Stimulated activated CD8-positive, alpha-beta memory T cell treated with anti-CD3 and anti-CD28 coated beads, Interleukin-15, amount 100 ng/mL, for 4 hours (primary cell): ENCODE measurements at regions not wholly inside any gene's neighbourhood (a gene's known extent, or its start where the extent isn't known, plus 50 kb on each side); places are given as distances from the start of the nearest gene placed in this dataset.

ENCODE experiments used
- DNase-seq, 2 donors: peaks; one replicate each; pipeline ENCODE4 v3.0.0-alpha.2; 2020; ENCODE audit warnings: low read depth in 2 of 2

DNA sequence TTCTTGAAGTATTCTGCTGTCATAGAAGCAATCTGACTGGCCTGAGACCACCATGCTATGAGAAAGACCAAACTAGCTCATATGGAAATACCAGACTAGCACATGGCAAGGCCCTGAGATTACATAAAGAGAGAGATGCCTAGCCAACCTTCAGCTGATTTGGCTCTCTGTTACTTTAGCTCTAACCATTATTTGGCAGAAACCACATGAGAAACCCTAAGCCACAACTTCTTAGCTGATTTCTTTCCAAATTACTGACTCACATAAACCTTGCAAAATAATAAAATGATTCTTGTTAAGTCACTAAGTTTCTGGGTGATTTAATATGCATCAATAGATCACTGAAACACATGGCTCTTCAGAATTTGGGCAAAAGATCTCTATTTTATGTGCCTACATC lies 295.0 kb upstream of the ZNF521 start:
- DNase-seq: no peak

DNA sequence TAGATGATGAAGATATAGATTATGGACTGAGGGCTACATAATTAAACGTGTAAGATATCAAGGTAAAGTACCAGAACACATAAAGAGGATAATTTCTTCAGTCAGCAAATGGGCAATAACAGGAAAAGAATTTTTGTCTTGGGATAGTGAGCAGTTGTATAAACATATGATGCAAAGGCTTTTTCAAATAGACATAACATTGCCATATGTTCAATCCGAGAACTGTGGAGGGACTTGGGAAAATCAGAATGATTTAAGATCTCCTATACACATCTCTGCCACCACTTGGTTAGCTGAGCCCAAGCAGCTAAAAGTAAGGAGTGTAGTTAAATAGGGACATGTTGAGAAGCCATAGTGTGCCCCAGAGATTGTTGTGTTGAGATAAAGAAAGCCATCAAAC lies 287.6 kb upstream of the ZNF521 start:
- DNase-seq: no peak

DNA sequence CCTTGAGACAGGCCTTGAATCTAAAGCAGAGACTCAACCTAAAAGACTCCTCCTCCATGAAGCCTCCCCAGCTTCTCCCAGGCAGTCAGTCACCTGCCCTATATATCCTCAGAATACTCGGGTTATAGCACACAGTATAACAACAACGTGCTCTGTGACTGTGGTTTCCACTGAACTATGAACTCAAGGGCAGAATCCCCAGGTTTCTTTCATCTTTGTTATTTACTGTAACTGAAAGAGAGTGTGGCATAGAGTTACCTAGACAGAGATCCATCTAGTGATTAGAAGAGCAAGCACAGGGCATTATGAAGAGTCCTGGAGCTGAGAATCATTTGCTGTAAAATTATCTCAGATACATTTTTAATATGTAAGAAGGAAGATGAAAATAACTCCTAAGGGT lies 281.6 kb upstream of the ZNF521 start:
- no peak for DNase-seq

DNA sequence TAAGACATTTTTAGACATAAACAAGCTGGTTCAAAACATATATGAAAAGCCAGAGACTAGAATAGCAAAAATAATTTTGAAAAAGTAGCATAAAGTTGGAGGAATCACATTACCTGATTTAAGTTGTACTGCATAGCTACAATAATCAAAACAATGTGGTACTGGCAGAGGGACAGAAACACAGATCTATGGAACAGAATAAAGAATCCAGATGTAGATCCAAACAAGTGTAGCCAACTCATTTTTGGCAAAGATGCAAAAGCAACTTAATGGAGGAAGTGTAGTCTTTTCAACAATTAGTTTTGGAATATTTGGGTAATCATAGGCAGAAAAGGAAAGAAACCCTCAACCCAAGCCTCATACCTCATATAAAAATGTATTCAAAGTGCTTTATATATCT lies 278.7 kb upstream of the ZNF521 start:
- no peak for DNase-seq

DNA sequence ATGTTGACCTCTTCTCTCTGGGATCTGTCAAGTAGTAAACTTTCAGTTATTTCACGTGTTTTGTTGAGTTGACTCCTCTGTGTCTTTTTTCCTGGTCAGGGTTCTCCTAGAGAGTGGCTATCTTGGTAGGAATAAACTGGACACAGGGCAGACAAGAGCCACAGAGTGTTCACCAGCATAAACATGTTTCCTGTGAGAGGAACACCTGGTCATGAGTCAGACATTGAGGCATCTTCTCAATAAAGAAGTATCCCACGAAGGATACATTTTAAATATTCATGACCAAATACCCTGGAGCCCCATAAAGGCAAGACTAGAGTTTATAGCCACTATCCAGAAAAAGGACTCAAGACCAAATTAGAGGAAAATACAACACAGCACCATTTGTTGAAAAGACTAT lies 269.7 kb upstream of the ZNF521 start:
- no peak for DNase-seq

DNA sequence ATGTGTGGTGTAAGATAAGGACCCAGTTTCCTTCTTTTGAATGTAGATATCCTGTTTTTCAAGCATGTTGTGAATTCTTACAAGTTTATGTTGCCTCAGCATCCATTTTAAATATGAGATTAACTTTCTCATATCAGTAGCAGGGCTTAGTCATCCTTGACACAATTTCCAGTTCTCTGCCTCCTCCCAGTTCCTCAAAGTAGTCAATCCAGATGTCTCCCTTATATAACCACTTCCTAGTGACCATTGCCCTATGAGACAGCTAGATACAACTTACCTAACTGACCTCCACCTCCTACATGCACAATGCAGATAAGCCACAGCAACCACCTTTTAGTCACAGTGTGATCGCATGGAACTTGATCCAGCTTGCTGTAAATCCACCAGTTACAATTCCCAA lies 269.2 kb upstream of the ZNF521 start:
- no peak for DNase-seq

DNA sequence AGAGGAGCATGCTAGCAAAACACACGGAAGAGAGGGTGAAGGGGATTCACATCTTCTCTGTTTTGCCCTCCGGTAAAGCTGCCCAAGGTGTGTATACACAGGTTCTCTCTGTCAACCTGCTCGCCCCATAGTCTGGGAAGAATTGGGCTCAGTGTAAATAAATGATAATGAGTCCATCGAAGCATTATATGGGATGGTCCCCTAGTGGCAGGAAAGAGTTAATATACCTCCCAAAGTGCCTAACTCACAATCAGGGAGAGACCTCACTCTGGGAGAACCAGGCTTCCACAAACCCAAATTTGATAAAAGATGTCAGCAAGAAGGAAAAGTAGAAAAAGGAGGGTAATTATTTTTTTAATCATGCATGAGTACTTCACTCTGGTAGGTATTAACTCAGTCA lies 262.2 kb upstream of the ZNF521 start:
- DNase-seq: no peak

DNA sequence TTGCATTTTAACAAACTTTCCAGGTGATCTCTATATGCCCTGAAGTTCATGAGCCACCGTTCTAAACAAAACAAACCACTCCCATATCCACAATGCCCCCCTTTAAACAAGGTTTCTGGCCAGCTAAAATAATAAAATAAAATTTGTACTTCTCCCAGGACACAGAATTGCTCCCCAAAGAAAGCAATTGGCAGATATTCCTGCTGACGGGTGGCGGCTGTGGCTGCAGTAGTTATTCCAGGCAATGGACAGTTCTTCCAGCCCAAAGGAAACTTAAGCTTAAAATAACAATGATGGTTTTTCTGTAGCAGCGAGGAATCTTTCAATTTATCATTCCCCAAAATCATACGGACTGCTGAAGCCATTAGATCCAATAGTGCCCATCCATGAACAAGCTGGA lies 260.5 kb upstream of the ZNF521 start:
- DNase-seq: no peak

DNA sequence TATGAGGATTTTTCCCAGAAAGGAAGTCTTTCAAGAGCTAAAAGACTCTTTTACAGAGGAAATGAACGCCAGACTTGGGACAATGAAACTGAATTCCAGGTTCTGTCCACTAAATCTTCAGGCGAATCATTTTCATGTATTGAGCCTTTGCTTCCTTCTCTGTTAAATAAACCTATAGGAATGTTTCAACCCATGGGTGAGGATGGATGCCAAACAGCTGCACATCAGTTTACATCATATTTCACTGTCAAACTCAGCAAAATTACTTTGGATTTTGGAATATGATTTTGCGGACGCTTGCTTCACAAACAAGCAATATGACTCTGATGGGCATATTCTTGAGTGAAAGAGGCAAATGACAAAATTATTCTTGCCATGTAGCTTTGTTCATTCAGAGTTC lies 256.1 kb upstream of the ZNF521 start:
- DNase-seq: no peak

DNA sequence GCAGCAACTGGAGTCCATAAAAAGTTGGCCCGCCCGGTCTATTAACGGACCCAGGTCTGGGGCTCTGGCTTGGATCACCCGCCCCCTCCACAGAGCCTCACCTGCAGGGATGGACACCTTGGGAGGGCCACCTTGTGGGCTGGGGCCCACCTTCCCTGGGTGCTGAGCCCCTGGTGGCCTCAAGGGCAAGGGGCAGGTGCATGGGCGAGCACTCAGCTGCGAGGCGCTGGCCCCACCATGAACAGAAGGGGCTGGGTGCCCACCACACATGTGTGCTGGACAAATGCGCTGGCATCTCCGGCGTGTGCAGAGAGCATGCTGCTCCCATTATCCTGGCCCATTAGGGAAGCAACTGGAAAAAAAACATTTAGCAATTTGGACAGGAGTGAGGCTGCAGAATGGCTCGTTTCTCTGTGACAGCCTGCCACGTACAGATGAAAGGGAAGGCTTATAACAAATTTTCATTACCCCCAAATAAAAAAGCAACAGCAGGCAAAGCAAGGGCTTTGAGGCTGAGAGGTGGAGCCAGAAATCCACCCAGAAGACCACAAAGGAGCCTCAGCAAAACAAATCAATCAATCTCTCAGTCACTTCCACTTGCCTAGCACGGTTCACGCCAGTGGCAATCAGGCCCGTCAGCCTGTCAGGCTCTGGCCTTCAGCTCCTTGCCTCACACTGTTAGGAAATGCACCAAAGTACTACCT lies 253.1 kb upstream of the ZNF521 start:
- no peak for DNase-seq

DNA sequence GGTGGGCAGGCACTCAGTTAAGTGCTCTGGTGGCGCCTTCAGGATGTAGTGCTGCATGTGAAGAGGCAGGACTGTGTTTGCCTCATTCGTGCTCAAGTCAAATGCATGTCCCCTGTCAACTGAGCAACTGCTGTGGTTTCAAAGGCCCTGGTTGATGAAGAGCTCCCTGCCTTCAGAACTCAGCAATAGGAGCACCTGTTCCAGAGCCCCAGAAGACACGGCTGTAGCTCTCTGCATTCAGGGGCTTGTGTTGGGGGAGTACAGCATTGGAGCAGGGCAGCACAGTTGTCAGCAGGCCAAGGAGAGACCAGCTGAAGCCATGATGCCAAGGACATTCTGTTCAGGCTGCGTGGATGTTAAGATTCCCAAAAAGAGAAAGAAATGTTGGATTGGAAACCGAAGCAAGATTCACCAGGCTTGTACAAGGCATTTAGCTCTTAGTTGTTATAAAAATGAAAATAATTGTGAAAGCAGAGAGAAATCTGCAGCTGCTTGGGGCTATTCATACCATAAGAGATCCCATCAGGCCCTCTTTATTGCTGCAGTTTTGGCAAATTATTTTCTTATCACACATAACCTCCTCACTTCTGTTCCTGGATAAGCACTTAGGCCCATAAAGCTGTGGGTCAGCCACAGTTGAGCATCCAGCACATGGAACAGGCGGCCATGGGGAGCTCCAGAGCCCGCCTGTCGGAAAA lies 252.4 kb upstream of the ZNF521 start:
- no peak for DNase-seq

DNA sequence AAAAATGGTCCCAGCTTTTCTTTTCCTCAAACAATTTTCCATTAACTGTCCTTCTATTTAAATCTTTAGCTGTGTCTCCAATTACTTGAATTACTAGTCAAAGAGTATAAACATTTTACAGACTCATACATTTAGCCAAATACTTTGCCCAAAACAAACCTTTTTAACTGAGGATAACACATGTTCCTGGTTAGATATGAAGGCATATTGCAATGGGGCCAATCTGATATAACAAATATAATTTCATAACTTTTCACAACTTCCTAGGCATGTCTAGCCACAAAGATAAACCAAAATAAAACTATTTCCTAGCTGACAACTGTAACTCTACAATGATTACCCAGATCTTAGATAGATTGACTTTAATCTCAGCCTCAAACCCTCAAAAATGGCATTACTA lies 247.5 kb upstream of the ZNF521 start:
- DNase-seq: no peak

DNA sequence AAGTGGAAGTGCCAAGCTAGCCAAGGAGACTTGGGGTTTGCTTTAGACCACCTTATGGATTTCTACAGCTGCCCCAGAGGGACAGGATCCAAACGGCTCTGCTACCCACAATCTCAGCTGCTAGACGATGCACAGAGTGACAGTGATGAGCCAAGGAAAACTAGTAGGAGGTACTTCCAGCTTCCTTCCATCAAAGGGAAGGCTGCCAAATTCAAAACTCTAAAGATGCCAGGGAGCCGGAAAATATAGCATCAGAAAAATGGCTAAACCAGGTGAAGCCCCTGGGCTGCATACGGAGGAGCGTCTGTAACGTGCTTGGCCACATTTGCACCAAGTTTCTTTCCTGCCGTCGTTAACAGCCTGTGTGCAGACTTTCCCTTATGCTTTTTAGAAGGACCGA lies 245.5 kb upstream of the ZNF521 start:
- no peak for DNase-seq

DNA sequence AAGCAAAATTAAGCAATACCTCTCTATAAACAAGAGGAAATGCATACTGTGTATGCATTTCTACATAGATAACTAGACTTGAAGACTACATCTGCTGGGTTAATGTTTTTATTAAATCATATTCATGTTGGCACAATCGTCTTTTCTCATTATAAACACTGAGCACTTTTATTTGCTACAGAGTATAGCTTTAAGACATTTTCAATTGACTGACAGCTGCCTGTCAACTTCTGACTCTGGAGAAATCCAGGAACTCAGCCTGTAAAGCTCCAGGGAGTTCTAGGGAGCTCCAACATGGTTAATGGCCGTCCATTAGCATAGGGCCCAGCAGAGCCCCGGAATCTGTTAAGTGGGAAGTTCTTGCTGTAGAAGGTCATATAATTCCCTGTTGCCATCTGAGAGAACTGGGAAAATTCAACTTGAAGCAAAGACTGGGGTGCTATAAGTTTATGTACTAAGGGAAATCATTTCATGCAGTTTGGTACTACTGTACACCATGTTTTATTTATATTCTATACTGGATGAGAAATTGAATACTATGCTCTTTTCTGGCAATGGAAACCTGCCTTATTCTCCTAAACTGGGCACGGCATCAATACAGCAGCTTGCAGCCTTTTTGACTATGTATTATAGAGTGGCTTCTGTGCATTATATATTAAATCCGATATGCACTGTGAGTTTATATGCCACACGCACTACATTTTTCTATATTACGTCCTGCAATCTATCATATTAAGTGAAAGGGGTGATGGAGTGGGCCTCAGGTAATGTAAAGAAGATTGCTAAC lies 243.5 kb upstream of the ZNF521 start:
- no peak for DNase-seq

DNA sequence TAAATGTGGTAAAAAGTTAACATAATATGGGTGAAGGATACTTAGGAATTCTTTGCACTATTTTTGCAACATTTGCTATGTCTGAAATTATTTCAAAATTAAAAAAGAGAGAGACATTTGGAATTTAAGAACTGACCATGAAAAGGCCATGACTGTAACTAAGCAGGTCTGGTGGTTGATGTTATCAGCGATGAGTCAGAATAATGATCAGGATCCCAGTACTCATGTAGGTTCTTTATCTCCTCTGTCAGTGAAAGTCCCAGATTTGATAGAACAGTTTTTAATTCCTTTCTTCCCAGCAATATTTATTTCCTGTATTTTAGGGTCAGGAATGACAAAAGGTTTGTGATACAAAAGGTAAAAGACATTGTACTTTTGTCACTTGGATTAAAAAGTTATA lies 242.4 kb upstream of the ZNF521 start:
- DNase-seq: no peak

DNA sequence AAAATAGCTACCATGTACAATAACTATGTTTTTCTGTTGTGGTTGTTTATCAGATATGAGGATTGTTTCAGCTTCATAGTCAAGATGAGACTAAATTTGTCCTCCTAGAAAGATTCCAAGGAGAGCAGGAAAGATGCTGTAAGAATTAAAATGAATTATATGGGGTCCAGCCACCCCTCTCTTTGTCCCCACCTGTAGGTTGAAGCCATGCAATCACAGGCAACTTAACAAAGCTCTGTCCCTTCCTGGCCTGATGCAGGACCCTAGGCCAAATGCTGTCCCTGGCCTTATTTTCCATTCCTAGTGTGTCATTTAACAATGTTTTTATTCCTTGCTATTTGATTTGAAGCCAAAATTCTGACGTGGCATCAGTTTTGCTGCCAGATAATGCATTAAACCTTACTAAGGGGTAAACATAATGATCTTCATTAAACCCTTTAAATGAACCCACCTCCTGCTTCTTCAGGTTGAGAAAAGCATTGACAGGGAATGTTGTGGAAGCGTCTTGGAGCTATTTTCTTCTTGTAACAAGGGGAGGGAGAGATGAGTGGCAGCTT lies 240.9 kb upstream of the ZNF521 start:
- no peak for DNase-seq

DNA sequence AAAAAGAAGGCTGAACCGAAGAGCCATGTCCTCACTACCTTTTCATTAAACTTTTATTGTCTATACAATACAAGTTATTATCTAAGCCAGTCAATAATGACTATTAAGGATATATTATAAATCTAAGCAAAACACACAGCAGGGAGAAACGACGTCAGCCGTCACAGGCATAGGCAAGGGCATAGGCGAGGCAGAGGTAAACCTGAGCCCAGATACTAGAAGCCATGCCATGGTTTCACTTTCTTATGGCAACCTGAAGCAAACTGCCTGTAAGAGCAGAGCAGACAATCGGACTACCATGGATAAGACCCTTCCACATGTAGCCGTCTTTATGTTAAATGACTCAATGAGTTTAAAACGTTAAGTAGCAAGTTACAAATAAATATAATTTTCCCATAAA lies 238.5 kb upstream of the ZNF521 start:
- no peak for DNase-seq

DNA sequence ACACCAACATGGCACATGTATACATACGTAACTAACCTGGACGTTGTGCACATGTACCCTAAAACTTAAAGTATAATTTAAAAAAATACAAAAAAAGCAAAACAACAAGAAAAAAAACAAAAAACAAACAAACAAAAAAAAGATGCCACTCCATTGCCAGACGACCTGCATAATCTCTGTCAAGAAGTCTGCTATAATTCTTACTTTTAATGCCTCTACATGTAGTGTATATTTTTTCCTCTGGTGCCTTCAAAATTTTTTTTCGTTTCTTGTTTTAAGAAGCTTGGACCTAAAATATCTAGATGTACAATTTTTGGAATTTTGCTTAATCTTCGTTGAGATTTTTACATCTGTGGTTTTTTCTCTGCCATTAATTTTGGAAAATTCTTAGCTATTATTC lies 235.6 kb upstream of the ZNF521 start:
- no peak for DNase-seq

DNA sequence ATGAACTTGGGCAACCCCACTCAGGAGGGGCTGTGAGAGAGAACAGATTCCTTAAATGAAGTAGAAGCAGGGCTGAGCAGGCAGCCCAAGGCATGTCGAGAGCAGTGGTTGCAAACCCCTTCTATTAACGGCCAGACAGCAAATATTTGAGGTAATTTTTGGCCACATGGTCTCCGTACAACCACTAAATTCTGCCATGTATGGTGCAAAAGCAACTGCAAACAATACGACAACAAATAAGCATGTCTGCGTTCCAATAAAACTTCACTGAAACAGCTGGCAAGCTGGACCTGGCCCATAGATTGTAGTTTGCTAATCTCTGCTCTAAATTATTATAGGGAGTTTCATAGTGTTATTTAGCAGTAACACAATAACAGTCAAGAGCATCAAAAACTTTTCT lies 217.0 kb upstream of the ZNF521 start:
- no peak for DNase-seq

DNA sequence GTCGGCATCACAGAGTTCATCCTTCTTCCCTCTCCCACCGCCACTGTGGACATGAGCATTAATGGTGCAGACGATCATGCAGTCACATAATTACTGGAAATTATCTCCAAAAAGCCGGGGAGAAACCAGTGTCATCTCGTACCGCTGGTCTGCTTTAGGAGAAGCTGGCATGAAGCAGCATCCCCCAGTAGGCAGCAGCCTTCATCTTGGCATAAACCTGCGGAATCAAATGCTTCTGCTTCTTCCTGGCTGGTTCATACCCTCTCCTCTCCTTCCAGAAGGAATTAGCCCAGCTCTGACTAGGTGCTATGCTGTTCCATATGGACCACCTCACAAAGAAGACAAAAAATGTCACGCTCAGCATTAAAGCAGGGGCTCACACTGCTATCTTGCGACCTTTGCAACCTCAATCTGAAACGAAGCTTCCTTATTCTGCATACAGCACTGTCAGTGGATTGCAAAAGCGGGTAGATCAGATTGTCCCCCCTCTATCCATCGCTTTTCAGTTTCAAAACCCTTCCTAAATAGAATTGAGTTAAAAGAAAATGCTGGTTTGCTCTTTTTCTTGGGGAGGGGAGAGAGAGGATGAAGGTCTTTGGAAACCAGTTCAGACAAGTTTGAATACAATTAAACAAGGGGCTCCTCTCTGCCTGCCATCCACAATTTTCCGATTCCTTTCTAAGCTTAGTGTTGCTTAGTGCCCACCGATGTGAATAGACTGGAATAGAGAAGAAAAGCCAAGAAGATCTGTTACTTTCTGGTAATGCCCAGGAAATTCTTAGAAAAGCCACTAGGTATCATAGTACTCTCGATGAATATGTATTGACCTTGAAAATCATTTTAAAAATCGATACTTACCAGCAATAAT lies 212.1 kb upstream of the ZNF521 start:
- no peak for DNase-seq

DNA sequence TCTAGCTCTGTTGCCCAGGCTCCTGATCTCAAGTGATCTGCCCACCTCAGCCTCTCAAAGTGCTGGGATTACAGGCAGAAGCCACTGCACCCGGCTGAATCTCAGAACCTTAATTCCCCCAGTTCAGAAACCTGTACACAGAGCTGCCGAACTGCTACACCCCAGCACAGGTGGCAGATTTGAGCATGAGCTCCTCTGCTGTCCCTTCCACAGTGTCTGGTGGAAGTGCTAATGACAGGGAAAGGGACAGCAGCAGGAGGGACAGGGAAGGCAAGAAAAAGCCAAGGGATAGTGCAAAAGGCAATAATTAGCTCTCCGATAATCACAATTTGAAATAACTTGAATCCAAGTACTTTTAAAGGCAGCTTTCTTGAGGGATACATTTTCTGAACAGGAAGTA lies 211.4 kb upstream of the ZNF521 start:
- no peak for DNase-seq

DNA sequence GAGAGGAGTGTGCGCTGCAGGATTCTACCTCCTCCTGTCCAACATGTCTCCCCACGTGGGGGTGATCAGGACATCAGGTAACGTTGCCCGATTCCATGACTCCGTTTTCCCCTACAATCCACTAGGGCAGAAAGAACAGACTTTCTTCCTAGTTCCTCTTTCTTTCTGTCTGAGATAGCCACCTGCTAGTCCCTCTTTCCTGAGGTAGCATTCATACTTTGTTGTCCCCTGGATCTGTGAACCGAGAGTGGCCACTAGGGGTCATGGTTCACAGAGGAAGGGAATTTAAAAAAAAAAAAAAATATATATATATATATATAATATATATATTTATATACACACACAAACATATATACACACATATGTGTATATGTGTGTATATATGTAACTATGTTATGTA lies 210.0 kb upstream of the ZNF521 start:
- DNase-seq: no peak
